K562 (cell line): ENCODE measurements at regions not wholly inside any gene's neighbourhood (a gene's known extent, or its start where the extent isn't known, plus 50 kb on each side); places are given as distances from the start of the nearest gene placed in this dataset.

ENCODE experiments used
- ELF4 ChIP-seq: fragments of 450-650 bp; formaldehyde crosslinking; IDR thresholded peaks from 2 replicates; pipeline ENCODE4 v1.4.0; 2022; ENCODE audit warnings: missing genetic modification characterization
- ESRRA ChIP-seq: fragments of 450-650 bp; IDR thresholded peaks from 2 replicates; pipeline ENCODE4 v1.6.1; 2014; ENCODE audit warnings: low read depth, mild to moderate bottlenecking, moderate library complexity, borderline replicate concordance
- FOXA3 ChIP-seq, 2 experiments: fragments of 450-650 bp in 1 of 2; sonication (generic) in 1 of 2; formaldehyde crosslinking; IDR thresholded peaks in 1 of 2; conservative IDR thresholded peaks in 1 of 2; 2 replicates each; pipeline versions ENCODE4 v1.4.0 to v1.8.0; 2020 to 2022; ENCODE audit warnings: mild to moderate bottlenecking in 2 of 2, missing genetic modification reagents in 1 of 2
- FOXO4 ChIP-seq: fragments of 450-650 bp; formaldehyde crosslinking; IDR thresholded peaks from 2 replicates; pipeline ENCODE4 v1.4.0; 2020; ENCODE audit warnings: mild to moderate bottlenecking, moderate library complexity
- GTF2A2 ChIP-seq: IDR thresholded peaks from 2 replicates; pipeline ENCODE4 v1.6.1; 2016; ENCODE audit warnings: mild to moderate bottlenecking, missing genetic modification characterization, missing compliant biosample characterization
- HCFC1 ChIP-seq: IDR thresholded peaks from 2 replicates; pipeline ENCODE4 v1.6.1; 2012; ENCODE audit warnings: low read depth, low read length, improper control_type of control experiment
- HDAC1 ChIP-seq, 2 experiments: fragments of 450-650 bp; IDR thresholded peaks; 2 replicates each; pipeline ENCODE4 v1.6.1; 2016 to 2017; ENCODE audit warnings: inconsistent platforms in 1 of 2, mild to moderate bottlenecking in 1 of 2, moderate library complexity in 1 of 2
- HNRNPL ChIP-seq: fragments of 200-400 bp; formaldehyde crosslinking; IDR thresholded peaks from 2 replicates; pipeline ENCODE4 v1.6.1; 2017; ENCODE audit warnings: low read depth, mild to moderate bottlenecking, low read length
- JUNB ChIP-seq: fragments of 450-650 bp; formaldehyde crosslinking; conservative IDR thresholded peaks from 2 replicates; pipeline ENCODE4 v1.4.0; 2020; ENCODE audit warnings: mild to moderate bottlenecking
- LARP7 ChIP-seq: fragments of 450-650 bp; IDR thresholded peaks from 2 replicates; pipeline ENCODE4 v1.6.1; 2016
- NBN ChIP-seq: fragments of 450-650 bp; IDR thresholded peaks from 2 replicates; pipeline ENCODE4 v1.6.1; 2016; ENCODE audit warnings: low read depth, mild to moderate bottlenecking
- NCOA6 ChIP-seq: fragments of 450-650 bp; IDR thresholded peaks from 2 replicates; pipeline ENCODE4 v1.6.1; 2017; ENCODE audit warnings: mild to moderate bottlenecking
- NR2C1 ChIP-seq, 2 experiments: fragments of 450-650 bp; IDR thresholded peaks; 2 replicates each; pipeline ENCODE4 v1.6.1; 2017; ENCODE audit warnings: mild to moderate bottlenecking in 2 of 2, antibody characterized with exemption in 1 of 2, inconsistent platforms in 1 of 2, missing compliant biosample characterization in 1 of 2, missing genetic modification characterization in 1 of 2
- PHTF2 ChIP-seq: fragments of 250-450 bp; sonication (Bioruptor Pico); IDR thresholded peaks from 2 replicates; pipeline ENCODE4 v1.5.0; 2021; ENCODE audit warnings: mild to moderate bottlenecking
- RAD21 ChIP-seq, 2 experiments: fragments of 250-450 bp in 1 of 2; fragments of 450-650 bp in 1 of 2; sonication (Bioruptor Pico) in 1 of 2; formaldehyde crosslinking in 1 of 2; IDR thresholded peaks in 1 of 2; conservative IDR thresholded peaks in 1 of 2; 2 replicates each; pipeline versions ENCODE4 v1.4.0 to v1.8.0; 2020 to 2022; ENCODE audit warnings: mild to moderate bottlenecking in 2 of 2, moderate library complexity in 1 of 2
- SETDB1 ChIP-seq: IDR thresholded peaks from one replicate; pipeline ENCODE4 v1.6.1; 2012; ENCODE audit warnings: low read length, control low read depth, inconsistent platforms
- TAF15 ChIP-seq: fragments of 200-400 bp; formaldehyde crosslinking; IDR thresholded peaks from 2 replicates; pipeline ENCODE4 v1.6.1; 2017; ENCODE audit warnings: mild to moderate bottlenecking, low read depth, low read length, moderate library complexity
- TEAD2 ChIP-seq: fragments of 450-650 bp; IDR thresholded peaks from 2 replicates; pipeline ENCODE4 v1.6.1; 2016; ENCODE audit warnings: missing genetic modification characterization, control low read depth, missing compliant biosample characterization
- ZBTB7A ChIP-seq: IDR thresholded peaks from 2 replicates; pipeline ENCODE4 v1.6.1; 2011; ENCODE audit warnings: low read depth, mild to moderate bottlenecking, low read length, moderate library complexity, borderline replicate concordance; ENCODE audit not compliant: control insufficient read depth
- ZNF24 ChIP-seq: fragments of 450-650 bp; IDR thresholded peaks from 2 replicates; pipeline ENCODE4 v1.6.1; 2016
- ZNF354B ChIP-seq: fragments of 250-450 bp; sonication (Bioruptor Pico); IDR thresholded peaks from 2 replicates; pipeline ENCODE4 v1.4.0; 2020
- ZNF408 ChIP-seq: fragments of 250-450 bp; sonication (Bioruptor Pico); IDR thresholded peaks from 2 replicates; pipeline ENCODE4 v1.4.0; 2020; ENCODE audit warnings: low read depth, mild to moderate bottlenecking, moderate library complexity
- TF ChIP-seq, protein P1 (sequence below): IDR thresholded peaks from 2 replicates; pipeline ENCODE4 v1.6.1; 2011; ENCODE audit warnings: borderline replicate concordance, low read depth, mild to moderate bottlenecking, moderate library complexity, low read length; ENCODE audit not compliant: insufficient read depth, poor library complexity, severe bottlenecking
- TF ChIP-seq, protein P2 (sequence below): fragments of 250-450 bp; sonication (Bioruptor Pico); IDR thresholded peaks from 2 replicates; pipeline ENCODE4 v1.8.0; 2021; ENCODE audit warnings: moderate library complexity, mild to moderate bottlenecking, inconsistent platforms
- TF ChIP-seq, protein P3 (sequence below): sonication (generic); formaldehyde crosslinking; IDR thresholded peaks from 2 replicates; pipeline ENCODE4 v1.9.0; 2022; ENCODE audit warnings: mild to moderate bottlenecking, missing genetic modification reagents

DNA sequence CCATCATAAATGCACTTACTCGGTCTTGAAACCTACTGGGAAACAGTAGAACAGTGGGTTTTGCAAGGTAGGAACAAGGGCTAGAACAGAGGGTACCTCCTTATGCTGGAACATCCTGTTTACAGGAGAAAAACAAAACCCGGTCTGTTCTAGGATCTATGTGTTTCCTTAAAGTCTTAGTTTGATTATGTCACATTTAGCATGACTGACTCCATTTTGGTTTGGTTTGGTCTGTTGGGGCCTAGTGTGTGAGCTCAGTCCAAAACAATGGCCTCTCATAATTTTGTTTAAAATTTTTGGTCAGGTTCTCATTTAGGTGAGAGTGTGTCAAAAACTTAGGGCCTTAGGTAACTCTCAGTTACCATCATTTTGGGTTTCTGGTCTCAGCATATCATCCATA, 96.3 kb upstream of the TRIM24 start (continued):
- TF ChIP-seq FOXA3 (CRISPR knock-in tag; conservative IDR thresholded peaks at IDR 0.05 in 1 of 2, IDR thresholded peaks at IDR 0.05 in 1 of 2) (no peak), ZBTB7A (no peak), ELF4 (CRISPR knock-in tag) (no peak), GTF2A2 (tag) (peak; percentile 94), HDAC1 (IDR thresholded peaks at IDR 0.05) (no peak), TAF15 (no peak), TEAD2 (tag) (no peak), ZNF408 (CRISPR knock-in tag) (no peak), NR2C1 (IDR thresholded peaks at IDR 0.05) (no peak), NR2C1 (tag; IDR thresholded peaks at IDR 0.05) (peak; percentile 73), ZNF24 (no peak), ZNF354B (CRISPR knock-in tag) (no peak), HNRNPL (no peak), ESRRA (no peak), FOXO4 (CRISPR knock-in tag) (no peak), PHTF2 (CRISPR knock-in tag) (no peak), JUNB (no peak), RAD21 (CRISPR knock-in tag; conservative IDR thresholded peaks at IDR 0.05 in 1 of 2, IDR thresholded peaks at IDR 0.05 in 1 of 2) (no peak), HCFC1 (no peak), SETDB1 (no peak), NBN (no peak), LARP7 (no peak), NCOA6 (no peak)
- TF ChIP-seq, protein P1, sequence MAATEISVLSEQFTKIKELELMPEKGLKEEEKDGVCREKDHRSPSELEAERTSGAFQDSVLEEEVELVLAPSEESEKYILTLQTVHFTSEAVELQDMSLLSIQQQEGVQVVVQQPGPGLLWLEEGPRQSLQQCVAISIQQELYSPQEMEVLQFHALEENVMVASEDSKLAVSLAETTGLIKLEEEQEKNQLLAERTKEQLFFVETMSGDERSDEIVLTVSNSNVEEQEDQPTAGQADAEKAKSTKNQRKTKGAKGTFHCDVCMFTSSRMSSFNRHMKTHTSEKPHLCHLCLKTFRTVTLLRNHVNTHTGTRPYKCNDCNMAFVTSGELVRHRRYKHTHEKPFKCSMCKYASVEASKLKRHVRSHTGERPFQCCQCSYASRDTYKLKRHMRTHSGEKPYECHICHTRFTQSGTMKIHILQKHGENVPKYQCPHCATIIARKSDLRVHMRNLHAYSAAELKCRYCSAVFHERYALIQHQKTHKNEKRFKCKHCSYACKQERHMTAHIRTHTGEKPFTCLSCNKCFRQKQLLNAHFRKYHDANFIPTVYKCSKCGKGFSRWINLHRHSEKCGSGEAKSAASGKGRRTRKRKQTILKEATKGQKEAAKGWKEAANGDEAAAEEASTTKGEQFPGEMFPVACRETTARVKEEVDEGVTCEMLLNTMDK = no peak
- TF ChIP-seq, protein P2, sequence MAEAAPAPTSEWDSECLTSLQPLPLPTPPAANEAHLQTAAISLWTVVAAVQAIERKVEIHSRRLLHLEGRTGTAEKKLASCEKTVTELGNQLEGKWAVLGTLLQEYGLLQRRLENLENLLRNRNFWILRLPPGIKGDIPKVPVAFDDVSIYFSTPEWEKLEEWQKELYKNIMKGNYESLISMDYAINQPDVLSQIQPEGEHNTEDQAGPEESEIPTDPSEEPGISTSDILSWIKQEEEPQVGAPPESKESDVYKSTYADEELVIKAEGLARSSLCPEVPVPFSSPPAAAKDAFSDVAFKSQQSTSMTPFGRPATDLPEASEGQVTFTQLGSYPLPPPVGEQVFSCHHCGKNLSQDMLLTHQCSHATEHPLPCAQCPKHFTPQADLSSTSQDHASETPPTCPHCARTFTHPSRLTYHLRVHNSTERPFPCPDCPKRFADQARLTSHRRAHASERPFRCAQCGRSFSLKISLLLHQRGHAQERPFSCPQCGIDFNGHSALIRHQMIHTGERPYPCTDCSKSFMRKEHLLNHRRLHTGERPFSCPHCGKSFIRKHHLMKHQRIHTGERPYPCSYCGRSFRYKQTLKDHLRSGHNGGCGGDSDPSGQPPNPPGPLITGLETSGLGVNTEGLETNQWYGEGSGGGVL (CRISPR knock-in tag) = no peak
- TF ChIP-seq, protein P3, sequence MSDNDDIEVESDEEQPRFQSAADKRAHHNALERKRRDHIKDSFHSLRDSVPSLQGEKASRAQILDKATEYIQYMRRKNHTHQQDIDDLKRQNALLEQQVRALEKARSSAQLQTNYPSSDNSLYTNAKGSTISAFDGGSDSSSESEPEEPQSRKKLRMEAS (CRISPR knock-in tag) = no peak
